Skin of body (tissue), 1 donor: ENCODE measurements at regions not wholly inside any gene's neighbourhood (a gene's known extent, or its start where the extent isn't known, plus 50 kb on each side); places are given as distances from the start of the nearest gene placed in this dataset.
"Not testable (repeated sequence)": the region's sequence is repeated elsewhere in the genome, so short reads cannot be mapped to it uniquely, and the experiment has no call there.

Experiments used
- DNase-seq: peaks from one replicate; lab custom pipeline; 2025; lab: John Stamatoyannopoulos, UW

DNA sequence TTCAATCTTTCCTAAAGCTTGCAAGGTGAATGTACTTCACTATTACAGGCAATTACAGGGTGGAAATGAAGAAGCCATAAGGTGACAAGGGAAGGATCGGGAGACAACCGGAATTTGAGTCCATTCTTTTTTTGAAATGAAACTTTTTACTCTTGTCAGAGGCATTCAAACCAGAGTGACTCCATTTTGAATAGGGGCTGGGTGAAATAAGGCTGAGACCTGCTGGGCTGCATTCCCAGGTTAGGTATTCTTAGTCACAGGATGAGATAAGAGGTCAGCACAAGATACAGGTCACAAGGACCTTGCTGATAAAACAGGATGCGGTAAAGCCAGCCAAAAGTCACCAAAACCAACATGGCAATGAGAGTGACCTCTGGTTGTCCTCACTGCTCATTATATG lies 363.3 kb downstream of the TYW1 start:
- DNase-seq = no peak

DNA sequence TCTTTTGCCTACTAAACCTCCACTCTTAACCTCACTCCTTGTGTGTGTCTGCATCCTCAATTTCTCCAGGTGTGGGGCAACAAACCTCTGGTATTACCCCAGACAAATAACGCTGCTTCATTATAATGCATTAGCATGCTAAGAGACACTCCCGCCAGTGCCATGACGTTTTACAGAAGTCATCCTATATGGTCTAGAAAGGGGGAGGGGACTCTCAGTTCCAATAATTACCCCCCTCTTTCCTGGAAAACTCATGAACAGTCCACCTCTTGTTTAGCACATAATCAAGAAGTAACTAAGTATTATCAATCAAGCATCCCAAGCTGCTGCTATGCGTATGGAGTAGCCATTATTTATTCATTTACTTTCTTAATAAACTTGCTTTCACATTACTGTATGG lies 364.5 kb downstream of the TYW1 start:
- no peak for DNase-seq

DNA sequence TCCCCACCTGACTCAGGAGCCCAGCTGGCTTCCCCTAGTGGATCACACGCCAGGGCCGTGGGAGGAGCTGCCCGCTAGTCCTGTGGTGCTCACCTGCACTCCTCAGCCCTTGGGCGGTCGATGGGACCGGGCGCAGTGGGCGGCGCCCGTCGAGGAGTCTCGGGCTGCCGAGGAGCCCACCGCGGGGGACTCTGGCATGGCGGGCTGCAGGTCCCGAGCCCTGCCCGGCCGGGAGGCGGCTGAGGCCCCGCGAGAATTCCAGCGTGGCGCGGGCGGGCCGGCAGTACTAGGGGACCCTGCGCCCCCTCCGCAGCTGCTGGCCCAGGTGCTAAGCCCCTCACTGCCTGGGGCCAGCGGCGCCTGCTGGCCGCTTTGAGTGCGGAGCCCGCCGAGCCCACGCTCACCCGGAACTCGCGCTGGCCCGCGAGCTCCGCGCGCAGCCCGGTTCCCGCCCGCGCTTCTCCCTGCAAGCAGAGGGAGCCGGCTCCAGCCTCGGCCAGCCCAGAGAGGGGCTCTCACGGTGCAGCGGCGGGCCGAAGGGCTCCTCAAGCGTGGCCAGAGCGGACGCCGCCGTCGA lies 367.9 kb downstream of the TYW1 start:
- no peak for DNase-seq

DNA sequence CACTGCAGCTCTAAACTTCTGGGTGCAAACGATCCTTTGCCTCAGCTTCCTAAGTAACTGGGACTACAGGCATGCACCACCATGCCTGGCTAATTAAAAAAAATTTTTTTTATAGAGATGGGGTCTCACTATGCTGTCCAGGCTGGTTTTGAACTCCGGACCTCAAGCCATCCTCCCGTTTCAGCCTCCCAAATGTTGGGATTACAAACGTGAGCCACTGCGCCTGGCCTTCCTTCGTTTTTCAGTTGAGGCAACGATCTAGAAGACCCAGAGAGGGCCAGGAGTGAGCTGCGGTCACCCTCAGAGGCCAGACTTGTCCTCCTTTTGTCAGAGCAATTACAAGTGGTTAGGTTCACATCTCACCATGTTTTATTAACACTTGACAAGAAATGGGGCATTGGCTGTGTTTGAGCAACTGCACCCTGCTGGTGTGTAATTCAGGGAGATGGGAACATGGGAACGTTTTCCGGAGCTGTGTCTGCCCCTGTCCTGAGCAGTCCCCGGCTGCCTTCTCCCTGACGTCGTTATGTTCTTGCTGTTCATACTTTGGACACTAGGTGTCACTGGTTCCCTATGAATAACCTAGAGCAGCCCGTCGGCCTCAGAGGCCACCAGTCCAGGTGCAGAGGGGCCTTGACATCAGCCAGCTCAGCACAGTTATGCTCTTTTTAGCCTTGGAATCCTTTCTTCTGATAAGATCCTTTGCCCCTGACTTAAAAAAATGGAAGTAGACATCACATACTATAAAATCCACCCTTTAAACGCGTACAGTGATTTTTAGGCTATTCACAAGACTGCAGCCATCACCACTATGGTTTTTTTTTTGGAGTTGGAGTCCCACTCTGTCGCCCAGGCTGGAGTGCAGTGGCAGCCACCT lies 375.0 kb downstream of the TYW1 start:
- peak; percentile 51 for DNase-seq

DNA sequence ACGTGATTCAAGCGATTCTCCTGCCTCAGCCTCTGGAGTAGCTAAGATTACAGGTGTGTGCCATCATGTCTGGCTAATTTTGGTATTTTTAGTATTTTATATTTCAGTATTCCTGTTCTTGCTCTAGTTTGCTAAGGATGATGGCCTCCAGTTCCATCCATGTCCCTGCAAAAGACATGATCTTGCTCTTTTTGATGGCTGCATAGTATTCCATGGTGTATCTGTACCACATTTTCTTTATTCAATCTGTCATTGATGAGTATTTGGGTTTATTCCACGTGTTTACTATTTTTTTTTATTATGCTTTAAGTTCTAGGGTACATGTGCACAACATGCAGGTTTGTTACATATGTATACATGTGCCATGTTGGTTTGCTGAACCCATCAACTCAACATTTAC lies 376.8 kb downstream of the TYW1 start:
- not testable (repeated sequence) for DNase-seq

DNA sequence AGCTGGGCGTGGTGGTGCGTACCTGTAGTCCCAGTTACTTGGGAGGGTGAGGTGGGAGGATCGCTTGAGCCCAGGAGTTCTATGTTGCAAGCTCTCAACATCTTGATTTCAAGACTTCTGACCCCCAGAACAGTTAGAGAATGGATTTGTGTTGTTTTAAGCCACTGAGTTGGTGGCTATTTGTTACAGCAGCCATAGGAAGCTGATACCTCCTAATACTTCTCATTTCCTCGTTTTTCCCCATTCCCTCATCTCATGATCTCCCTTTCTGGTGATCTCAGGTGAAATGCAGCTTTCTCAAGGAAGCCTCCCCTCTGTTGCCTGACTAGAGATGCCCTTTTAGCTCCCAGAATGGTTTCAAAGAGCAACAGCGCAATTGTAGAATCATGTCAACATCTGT lies 378.8 kb downstream of the TYW1 start:
- no peak for DNase-seq

DNA sequence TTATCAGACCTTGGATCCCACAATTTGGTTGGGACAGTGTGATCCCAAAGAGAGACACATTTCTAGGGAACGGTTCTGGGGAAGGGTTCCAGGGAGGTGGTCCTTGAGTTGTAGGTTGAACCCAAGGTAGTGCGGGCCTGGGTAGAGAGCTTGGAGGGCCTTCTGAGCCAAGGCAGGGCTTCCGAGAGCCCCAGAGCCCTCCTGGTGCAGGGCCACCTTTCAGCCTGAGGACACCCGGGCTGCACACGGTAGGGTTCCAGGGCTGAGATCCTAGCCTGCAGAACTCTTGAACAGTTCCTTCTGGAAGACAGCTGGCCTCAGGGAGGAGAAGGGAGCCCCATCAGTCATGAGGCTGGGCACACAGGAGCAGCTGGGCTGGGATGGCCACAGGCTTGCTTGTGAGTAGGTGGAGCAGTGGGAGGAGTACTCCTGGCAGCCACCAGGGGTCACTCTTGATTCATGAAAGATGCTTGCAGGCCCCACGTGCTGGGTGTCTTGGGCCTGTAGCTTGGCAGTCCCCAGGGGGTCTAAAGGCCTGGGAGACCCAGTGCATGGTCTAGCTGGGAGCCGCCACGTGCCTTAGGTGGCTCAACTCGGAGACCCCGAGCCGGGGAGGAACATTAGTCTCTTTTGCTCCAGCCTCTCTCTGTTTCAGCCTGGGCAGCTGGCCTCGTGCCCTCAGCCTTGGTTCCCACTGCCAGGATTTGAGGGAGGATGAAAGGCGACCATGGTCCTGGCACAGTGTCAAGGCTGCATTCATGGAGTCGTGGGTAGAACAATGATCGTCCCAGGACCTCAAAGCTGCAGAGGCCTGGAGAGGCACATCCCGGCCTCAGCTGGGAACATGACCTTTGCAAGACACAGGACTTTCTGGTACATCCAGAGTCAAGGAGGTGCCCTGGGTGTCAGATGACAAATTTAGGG lies 381.6 kb downstream of the TYW1 start:
- DNase-seq = peak; percentile 75

DNA sequence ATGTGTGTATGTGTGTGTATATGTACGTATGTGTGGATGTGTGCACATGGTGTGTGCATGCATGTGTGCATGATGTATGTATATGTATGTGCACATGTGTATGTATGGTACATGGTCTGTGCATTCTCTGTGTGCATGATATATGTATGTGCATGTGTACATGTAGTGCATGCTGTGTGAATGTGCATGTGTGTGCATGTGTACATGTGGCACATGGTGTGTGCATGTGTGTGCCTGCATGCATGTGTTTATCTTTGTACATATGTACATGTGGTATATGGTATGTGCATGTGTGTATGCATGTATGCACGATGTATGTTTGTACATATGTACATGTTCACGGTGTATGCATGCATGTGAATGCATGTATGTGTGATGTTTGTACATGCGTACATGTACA lies 383.7 kb downstream of the TYW1 start:
- DNase-seq = no peak

DNA sequence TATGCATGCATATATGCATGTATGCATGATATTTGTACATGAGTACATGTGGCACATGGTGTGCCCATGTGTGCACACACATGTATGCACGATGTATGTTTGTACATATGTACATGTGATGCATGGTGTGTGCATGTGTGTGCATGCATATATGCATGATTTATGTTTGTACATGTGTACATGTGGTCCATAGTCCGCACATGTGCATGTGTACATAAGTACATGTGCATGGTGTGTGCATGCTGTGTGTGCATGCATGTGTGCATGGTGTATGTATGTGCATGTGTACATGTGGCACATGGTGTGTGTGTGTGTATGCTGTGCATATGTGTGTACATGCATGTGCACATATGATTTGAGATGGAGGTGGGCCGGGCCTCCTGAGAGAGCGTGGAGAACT lies 384.2 kb downstream of the TYW1 start:
- no peak for DNase-seq

DNA sequence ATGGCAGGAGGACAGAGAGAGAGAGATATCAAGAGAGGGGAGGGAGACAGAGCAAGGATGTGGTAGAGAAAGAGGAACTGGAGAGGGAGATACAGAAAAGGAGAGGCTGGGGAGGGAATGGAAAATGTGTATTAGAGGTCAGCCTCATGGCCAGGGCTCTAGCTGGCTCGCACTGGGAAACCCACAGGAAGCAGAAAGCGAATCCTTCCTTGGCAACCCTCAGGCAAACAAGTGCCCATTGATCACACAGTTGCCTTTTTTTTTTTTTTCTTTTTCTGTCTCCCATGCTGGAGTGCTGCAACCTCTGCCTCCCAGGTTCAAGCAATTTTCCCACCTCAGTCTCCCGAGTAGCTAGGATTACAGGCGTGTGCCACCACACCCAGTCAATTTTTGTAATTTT lies 391.2 kb downstream of the TYW1 start:
- no peak for DNase-seq

DNA sequence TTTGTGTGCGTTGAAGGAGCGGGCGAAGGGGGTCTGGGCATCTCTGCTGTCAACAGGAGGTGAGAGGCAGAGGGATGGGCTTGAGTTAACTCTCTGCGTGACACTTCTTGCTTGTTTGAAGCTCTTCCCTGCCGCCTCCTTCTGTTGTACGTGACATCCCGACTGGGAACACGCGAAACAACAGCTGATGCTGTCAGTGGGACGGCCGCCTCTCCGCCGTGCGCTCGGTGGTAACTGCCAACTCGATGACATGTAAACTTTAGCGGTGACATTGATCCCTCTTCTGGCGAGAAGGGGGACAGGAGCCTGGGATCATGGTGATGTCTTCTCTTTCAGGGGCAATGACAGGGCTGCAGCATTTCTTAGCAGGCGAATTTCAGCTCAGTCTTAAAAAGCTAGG lies 394.5 kb downstream of the TYW1 start:
- no peak for DNase-seq

DNA sequence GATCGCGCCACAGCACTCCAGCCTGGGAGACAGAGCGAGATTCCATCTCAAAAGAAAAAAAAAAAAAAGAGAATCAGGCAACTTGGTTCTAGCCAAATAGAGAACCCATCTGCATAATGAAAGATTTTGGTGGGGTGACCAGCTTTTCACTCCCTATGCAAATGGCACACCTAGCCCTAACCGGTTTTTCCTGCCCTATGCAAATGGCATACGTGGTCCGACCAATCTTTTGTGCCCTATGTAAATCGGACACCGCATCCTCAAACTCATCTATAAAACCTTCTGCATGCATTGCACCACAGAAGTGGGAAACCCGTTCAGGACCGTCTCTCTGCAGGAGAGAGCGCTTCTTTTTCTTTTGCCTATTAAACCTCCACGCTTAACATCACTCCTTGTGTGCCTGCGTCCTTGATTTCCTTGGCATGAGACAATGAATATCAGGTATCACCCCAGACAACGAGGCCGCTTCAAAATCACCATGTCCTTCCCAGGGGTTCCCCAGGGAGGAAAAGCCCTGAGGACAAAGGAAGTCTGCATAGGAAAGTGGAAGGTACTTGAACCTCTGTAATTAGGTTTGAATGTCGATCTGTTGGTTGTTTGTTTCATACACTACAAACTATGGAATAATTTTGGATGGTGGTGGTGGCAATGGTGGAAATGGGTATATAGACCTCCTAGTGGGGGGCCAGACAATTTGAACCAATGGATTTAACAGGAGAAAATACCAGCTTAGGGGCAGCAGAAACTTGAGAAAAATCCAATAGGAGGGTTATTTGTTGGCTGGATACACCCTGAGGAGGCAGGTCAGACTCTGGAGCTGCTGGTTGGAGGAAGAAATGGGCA lies 396.2 kb downstream of the TYW1 start:
- no peak for DNase-seq

DNA sequence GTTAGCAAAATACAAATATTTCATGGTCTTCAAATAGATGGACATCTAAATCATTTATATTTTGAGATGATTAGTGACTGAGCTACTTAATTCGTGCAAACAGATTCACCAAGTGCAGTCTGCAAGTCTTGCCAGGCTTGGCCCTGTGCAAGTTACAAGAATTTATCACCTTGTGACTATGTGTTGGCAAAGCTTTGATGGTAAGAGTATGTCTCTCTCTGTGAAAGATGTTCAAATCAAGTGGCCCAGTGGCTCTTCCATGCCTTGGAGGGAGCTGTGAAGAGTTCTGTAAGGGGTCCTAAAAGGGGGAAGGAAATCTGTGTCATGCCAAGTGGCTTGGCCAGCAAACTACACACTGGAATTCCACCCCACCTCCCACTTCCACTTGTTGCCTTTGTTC lies 397.3 kb downstream of the TYW1 start:
- no peak for DNase-seq

DNA sequence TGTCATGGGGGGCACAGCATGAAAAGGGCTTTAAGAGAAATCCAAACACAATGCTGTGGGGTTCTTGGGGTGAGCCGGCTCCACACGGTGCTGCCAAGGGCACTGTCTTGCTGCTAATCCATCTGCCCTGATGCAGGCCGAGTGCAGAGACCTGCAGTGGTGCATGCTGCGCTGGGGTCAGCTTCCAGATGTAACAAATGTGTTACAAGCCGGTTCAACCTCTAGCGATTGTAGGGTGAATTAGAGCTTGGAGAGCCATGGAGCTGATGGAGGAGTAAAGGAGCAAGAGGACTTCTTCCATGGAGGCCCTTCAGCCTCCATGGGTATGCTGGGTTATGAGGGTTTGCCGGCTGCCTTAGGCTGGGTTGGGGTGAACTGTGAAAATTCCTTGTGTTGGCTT lies 402.3 kb downstream of the TYW1 start:
- DNase-seq = no peak

DNA sequence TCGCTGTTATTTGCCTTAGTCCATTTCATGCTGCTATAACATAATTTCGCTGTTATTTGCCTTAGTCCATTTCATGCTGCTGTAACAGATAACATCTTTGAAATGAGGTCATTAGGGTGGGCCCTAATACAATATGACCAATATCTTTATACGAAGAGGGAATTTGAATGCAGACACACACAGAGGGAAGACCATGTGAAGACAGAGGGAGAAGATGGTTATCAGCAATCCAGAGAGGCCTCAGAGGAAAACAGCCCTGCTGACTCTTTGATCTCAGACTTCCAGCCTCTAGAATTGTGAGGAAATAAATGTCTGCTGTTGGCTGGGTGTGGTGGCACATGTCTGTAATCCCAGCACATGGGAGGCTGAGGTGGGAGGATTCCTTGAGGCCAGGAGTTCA lies 404.9 kb downstream of the TYW1 start:
- no peak for DNase-seq

DNA sequence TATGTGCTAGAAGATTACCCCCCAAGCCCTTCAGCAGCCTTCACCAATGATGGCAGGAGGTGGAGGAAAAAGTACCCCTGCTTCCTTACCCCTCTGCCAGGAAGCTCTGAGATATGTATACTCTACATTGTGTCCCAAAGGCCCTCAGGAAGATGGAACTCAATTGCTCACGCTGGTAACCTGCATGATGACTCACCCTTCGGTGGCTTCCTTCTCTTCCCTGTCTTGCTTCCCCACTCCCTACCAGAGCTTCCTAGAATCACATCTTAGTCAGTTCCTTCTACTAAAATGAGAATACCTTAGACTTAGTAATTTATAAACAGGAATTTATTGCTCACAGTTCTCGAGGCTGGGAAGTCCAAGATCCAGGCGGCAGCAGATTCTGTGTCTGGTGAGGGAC lies 405.6 kb downstream of the TYW1 start:
- DNase-seq = no peak

DNA sequence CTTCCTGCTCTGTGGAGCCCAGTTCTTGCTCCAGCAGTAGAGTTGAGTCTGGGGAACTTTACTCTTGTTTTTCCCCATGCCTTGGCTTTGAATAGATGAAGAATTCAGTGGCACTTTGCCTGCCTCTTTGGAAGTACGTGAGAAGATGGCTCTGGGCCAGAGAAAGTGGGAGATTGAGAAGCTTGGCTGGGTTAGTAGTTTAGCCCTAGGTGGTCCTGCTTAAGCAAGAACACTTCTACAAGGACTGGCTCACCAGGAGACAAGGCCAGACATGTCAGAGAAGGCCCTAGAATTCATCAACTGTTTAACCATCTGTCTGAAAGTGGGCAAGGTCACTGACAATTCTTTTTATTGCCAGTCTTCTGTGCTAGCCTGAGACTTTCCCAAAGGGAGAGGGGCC lies 410.3 kb downstream of the TYW1 start:
- DNase-seq = peak; percentile 51

DNA sequence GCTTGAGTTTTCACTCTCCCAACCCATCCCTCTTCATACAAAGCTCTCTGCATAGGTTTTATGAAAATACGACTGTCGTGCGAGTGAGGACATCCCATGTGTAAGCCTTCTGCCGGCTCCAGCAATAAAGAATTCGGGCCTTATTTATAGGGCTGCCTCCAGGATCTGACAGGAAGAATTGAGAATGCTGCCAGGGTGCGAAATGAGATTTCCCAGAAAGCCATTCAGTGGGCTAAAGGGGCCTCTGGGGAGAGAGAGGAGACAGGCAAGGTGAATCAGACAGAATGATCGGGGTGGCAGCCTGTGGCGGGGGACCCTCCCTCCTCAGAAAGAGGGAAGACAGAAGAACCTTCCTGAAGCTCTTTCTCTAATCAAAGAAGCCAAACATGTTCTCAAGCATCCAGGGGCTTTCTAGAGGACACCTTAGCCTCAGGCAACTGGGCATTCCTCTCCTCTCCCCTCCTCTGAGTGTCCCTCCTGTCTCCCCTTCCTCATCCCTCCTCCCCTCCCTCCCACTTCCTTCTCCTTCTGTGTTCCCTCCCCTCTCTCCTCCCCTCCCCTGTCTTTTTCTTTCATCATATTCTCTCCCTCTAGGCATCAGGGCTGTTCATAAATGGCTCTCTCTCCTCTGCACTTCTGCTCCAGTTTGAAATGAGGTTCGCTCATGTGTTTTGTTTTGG lies 410.9 kb downstream of the TYW1 start:
- peak; percentile 53 for DNase-seq

DNA sequence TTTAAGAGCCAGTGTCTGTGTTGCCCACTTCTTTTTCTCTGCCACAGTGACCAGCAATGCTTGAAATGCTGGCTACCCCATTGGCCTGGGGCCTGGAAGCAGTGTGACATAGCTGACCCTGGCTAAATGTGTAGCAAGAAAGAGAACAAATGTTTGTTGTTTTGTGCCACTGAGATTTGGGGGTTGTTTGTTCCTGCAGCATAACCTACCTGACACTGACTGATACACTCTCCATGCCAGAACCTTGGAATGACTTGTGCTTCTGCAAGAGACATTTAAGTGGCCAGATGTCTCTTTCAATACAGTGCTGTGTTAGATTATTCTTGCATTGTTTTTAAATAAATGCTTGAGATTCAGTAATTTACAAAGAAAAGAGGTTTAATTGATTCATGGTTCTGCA lies 411.5 kb downstream of the TYW1 start:
- no peak for DNase-seq

DNA sequence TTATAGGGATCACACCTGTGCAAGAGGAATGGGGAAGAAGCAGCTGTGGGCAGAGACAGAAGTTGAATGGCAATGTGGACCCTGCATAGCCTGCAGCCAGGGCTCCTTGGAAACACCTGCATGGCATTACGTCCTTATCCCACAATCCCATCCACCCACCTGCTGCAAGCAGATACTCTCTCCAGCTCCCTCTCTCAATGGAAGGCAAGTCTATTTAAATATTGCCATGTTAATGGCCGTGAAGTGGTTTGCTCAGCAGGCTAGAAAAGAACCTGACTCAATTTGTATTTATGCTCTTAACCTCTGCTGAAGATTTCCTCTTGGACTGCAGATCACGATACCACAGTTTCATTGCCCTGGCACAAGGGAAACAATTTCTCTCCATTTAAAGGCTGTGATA lies 417.0 kb downstream of the TYW1 start:
- DNase-seq = no peak

DNA sequence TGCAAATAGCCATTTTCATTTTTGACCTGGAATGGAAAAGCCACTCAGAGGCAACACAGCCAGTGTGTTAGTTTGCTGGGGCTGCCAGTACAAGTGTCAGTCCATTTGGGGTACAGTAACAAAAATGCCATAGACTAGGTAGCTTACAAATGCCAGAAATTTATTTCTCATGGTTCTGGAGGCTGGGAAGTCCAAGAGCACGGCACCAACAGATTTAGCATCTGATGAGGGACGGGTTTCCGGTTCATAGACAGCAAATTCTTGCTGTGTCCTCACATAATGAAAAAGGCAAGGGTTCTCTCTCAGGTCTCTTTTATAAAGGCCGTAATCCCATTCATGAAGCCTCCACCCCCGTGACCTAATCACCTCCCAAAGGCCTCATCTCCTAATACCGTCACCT lies 418.2 kb downstream of the TYW1 start:
- DNase-seq = no peak
